ENCODE measurements at regions not wholly inside any gene's neighbourhood (a gene's known extent, or its start where the extent isn't known, plus 50 kb on each side); places are given as distances from the start of the nearest gene placed in this dataset.

DNA sequence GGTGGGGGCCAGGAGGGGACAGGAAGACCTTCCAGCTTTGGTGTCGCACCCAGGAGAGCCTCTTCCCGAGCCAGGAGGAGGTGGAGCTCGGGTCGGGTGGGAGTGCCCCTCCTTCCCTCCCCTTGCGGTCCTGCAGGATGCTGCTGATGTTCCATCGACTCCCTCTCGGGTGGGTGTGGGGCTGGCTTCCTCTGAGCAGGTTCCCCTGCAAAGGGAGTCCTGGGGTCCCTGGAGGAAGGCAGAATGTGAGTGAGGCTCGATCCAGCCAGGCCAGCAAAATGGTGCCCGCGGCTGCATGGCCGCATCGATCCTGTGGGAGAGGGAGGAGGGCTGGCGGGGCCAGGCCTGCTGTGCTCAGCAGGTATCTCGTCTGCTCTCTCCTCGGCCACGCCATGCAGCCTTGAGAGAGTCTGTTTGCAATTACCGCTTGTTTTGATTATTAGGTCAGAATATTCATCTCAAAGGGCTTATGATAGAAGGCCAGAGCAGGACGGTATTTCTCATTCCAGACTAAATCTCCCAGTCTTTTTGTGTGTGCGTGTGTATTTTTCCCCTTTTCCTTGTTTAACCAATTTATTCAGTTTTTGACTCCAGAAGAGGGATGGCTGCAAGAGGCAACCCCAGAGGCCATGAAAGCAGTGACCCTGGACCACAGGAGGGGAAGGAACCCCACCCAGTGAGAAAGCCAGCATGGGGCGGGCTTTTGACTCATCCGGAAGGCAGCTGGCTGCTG is 137.3 kb upstream of the ZMIZ1 start:
- Histone ChIP-seq H3K27me3 (no peaks in the 10 kb centered on the region), H3K4me3 (no peak overlapping the region), H3K9me3 (no peaks in the 10 kb centered on the region), H3K36me3 (no peaks in the 10 kb centered on the region)
- peak; percentile 90 for DNase-seq

DNA sequence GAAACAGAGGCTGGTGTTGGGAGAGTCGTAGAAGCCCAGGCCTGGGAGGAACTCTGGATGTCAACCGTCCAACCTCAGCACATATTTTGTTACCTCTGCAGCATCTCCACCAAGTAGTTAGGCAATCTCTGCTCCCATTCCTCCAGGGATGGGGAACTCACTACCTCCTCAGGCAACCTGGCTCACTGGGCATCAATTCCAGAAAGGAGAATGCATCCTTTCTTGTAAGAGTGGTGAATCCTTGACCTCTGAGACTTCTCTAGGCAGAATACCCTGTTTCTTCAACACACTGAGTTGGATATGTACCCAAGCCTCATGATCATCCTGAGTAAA is 136.7 kb upstream of the ZMIZ1 start:
- Histone ChIP-seq H3K9me3 (no peaks in the 10 kb centered on the region), H3K27me3 (no peaks in the 10 kb centered on the region), H3K4me3 (no peak overlapping the region), H3K36me3 (no peaks in the 10 kb centered on the region)
- DNase-seq, result no peak

DNA sequence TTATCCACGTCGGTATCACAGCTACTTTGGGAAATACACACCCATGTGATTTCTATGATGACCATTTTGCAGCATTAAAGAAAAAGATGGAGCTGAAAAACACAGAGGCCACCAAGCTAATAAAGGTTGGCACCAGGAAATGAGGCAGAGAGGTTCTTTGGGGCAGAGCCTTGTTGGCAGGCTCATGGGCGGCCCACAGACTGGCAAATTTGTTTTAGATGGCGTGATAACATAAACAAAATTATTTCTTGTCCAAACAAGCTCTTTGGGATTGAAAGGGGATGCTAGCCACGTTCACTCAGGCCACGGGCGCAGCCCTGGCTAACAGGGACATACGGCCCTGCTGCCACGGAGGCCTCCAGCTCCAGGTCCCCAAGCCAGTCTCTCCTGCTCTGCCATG is 135.9 kb upstream of the ZMIZ1 start:
- H3K9me3 ChIP-seq, result no peaks in the 10 kb centered on the region
- no peaks in the 10 kb centered on the region for H3K36me3 ChIP-seq
- no peak overlapping the region for H3K4me3 ChIP-seq
- H3K27me3 ChIP-seq, result no peaks in the 10 kb centered on the region
- peak; percentile 58 for DNase-seq

DNA sequence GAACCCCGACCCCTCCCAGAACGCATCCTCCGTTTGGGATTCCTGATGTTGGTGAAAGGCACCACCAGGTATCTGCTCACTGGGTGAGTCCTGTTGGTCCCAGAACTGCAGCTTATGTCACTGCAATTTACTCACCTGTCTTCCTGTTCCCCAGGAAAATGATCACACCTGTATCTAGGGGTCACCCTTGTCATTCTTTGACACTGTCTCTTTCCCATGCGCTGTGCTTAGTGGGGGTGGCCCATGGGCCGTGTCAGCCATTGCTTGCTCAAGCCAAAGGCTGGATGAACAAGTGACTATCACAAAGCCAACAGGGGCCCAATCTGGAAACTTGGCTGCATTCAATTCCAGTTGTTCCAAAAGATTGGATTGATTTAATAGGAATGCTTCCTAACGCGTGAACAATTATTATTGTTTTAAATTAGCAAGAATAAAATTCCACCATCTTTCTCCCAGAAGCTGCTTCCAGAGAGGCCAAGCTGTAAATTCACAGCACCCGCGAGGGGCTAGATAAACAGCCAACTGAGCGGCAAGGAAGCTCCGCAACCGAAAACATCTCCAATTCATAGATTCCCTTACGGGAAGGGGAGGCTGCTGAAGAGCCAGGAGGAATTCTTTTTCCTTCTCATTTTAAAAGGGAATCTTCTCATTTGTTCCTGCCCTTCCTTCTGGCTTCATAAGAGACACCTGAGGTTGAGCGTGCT is 134.8 kb upstream of the ZMIZ1 start:
- Histone ChIP-seq H3K36me3 (no peaks in the 10 kb centered on the region), H3K9me3 (no peaks in the 10 kb centered on the region), H3K27me3 (no peaks in the 10 kb centered on the region), H3K4me3 (no peak overlapping the region)
- no peak for DNase-seq

DNA sequence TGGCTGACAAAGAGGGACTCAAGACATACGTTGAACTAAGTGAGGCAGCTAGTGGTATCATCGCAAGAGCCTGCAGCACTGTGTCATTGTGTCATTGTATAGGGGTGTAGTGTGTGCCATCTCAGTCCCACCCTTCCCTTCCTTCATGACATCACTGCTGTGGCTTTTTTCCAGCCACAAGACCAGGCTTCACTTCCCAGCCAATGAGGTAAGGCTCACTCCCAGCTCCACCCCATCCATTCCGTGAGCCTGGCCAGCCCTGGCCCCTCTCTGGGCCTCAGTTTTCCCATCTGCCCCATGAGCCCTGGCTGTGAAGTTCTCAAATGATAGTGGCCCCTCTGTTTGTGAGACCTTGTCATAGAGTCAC is 134.3 kb upstream of the ZMIZ1 start:
- no peaks in the 10 kb centered on the region for H3K36me3 ChIP-seq
- DNase-seq, result no peak
- no peaks in the 10 kb centered on the region for H3K9me3 ChIP-seq
- no peaks in the 10 kb centered on the region for H3K27me3 ChIP-seq
- no peak overlapping the region for H3K4me3 ChIP-seq

DNA sequence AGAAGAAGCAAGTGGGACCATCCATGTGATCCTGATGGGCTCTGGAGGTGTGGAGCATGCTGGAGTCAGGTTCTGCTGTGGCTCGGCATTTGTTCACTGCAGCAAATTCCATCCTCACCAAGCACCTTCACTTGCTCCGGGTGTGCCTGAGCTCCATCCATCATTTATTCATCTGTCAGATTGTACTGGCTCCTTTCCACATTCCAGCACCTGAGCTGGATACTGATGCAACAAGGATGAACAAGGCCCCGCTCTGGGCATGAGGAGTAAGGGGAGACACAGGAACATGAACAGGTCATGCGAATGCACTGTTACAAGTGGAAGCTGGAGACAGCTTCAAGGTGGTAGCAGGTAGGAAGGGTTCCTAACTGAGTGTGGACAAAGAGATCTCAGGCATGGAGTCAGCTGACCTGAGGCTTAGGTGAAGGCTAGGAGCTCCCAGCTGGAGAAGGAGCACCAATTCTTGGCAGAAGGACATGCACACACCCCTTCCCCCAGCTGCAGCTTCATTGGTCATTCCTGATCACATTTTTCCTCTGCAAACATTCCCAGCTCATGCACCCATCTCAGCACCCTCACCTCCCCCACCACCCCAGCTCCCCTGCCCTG is 133.7 kb upstream of the ZMIZ1 start:
- DNase-seq, result no peak
- Histone ChIP-seq H3K9me3 (no peaks in the 10 kb centered on the region), H3K36me3 (no peaks in the 10 kb centered on the region), H3K4me3 (no peak overlapping the region), H3K27me3 (no peaks in the 10 kb centered on the region)

DNA sequence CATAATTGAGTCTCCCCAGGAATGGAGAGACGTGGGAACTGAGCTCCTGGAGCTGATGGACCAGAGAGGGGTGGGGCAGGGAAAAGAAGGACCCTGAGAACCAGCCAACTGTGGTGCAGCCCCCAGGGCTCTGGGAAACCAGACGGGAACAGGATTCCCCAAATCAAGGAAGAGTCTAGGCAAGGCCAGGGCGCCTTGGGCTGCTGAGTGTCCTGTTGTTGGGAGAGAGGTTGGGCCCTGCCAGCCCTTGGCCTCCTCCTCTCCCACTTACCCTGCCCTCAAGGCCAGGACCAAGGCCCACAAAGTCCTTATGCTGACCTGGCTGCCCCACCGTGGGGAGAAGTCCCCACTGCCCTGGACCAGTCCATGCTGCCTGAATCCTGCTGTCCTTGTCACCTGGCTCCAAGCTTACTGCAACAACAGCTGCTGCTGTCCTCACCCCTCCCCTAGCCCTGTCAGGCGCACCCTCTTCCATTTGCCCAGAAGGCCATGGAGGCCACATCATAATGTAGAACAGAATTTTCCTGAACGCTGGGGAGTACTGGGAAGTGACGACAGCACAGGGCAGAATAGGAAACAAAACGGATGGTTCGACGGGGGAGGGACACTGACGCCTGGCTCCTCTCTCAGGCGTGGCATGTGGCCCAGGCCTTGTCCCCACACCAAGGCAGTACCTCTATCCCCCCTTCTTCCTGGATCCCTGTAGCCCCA is 132.9 kb upstream of the ZMIZ1 start:
- no peaks in the 10 kb centered on the region for H3K27me3 ChIP-seq
- no peak for DNase-seq
- H3K9me3 ChIP-seq, result no peaks in the 10 kb centered on the region
- no peaks in the 10 kb centered on the region for H3K36me3 ChIP-seq
- no peak overlapping the region for H3K4me3 ChIP-seq

DNA sequence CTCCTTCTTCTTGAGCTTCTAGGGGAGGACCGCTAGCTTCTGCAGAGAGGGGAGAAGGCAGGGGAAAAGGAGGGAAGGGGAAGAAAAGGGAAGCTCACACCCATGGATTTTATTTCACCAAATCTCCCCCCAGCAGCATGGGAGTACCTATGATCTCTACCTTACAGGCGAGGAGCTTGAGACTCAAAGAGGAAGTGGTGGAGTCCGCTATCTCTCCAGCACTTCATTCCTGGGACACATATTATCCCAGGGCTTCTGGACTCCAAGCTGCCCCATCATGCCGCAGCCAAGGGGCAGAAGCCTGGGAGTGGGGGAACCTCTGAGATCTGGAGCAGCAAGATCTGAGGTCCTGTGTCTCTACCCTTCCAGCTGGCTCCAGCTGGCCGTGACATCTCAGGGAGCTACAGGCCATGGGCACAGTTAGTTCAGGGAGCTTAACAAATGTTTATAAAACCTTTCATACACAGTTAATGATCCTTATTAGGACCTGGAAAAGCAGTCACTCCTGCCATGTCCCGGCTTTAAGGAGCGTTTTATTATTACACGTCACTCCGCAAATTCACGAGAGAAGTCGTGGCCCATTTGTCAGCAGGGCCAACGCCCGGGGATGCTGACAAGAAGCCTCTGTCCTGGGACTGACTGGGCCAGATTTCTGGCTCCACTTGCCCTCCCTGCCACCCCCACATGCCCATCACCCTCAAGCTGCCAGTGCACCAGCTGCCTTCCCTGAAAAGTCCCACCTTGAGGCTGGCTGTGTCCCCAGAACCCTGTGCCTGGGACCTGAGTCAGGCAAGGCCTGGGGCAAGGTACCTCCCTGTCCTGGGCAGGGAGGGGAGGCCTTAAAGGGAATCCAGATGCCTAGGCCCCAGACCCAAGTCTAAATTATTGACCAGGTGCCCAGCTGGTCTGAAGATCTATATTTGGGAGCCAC is 132.1 kb upstream of the ZMIZ1 start:
- H3K36me3 ChIP-seq, result no peaks in the 10 kb centered on the region
- no peaks in the 10 kb centered on the region for H3K9me3 ChIP-seq
- no peaks in the 10 kb centered on the region for H3K27me3 ChIP-seq
- H3K4me3 ChIP-seq, result no peak overlapping the region
- peak; percentile 40 for DNase-seq

DNA sequence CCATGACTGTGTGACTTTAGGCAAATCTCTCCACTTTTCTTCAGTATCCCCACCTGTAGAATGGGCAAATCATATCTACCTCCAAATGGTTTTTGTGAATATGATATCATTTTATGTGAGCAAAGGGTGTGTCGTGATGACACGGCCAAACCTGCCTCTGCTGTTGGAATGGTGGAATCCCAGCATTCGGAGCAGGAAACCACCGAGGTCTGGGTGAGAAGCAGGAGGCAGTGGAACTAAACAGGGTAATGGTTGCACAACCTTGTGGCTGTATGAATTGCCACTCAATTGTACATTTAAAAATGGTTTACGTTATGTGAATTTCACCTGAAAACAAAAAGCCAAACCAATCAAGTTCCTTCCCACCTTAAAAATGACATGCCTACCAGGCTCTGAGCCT is 131.4 kb upstream of the ZMIZ1 start:
- no peak overlapping the region for H3K4me3 ChIP-seq
- DNase-seq, result no peak
- no peaks in the 10 kb centered on the region for H3K36me3 ChIP-seq
- no peaks in the 10 kb centered on the region for H3K27me3 ChIP-seq
- no peaks in the 10 kb centered on the region for H3K9me3 ChIP-seq

DNA sequence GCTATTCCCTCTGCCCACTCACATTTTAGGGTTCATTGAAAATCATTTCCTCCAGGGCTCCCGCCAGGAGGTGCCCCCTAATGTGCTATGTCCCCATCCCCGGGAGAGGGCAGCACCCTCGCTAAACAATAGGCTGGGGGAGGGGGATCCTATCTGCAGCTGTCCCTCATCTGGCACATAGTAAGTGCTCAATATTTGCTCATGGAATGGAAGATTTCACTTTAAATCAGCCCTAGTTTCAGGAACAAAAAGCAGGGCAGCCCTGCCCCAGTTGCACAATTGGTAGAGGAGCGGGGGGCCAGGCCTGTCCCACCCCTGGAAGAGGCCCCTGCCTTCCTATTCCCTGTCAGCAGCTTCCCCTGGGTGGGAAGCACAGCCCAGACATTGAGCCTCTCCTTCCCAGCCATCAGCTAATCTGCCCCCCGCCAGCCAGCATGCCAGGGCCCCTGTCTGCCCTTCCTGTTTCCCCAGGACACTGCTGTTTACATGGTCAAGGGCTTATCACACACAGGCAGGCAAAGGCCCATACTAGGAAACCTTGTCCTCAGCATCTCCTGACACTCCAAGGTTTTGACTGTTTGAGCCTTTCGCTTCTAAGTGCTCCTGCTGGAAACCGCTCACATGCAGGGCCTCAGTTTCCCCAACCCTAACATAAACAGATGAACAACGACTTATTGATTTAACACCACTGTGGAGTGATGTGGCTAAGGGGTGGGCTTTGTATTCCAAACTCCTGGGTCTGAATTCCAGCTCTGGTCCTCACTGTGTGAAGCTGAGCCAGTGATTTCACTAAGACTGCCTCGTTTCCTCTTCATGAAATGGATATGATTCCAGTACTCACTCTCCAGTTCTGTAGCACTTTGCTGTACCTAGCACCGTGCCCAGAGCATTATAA is 130.7 kb upstream of the ZMIZ1 start:
- no peak for DNase-seq
- H3K36me3 ChIP-seq, result no peaks in the 10 kb centered on the region
- no peaks in the 10 kb centered on the region; the same call in 1 of the 2 replicates for H3K9me3 ChIP-seq
- no peaks in the 10 kb centered on the region for H3K27me3 ChIP-seq
- no peak overlapping the region for H3K4me3 ChIP-seq

DNA sequence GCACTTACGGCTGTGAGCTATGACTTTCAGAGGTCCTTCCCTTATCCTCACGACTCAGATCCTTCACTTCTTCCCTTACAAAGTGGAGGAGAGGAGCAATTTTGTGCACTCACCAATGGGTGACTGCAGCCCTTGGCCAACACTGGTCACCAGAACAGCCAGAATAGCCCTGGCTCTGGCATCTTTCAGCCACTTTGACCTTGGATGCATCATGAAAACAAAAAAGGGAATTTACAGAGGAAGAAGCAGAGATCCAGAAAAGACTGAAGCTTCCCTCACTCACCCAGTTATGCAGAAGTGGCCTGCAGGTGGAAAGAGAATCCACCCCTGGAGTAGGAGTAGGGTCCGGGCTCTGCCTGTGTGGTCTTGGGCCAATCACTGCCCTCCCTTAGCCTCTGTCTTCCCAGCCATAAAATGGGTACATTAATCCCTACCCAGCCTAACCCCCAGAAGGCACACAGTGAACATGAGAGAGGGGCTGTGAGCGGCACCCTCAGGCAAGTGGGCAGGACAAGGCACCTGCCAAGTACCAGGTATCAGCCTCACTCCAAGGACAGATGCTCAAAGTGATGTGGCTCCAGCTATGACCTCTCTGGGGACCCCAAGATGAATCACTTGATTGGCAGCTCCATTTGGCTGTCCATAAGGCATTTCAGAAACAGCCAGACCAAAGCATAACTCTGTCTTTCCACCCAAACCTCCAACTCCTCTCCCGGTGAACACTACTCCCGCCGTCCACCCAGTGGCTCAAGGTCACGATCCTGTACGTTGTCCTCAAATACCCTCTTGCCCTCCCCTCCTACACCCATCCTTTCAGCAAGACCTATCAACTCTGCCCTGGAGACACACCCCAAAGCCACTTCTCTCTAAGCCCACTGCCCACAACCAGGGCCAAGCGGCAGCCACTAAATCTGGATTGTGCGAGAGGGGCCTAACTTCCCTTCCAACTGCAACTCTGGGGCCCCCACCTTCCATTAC is 129.8 kb upstream of the ZMIZ1 start:
- Histone ChIP-seq H3K9me3 (no peaks in the 10 kb centered on the region; the same call in 1 of the 2 replicates), H3K36me3 (no peaks in the 10 kb centered on the region), H3K27me3 (no peaks in the 10 kb centered on the region), H3K4me3 (no peak overlapping the region)
- DNase-seq, result no peak

DNA sequence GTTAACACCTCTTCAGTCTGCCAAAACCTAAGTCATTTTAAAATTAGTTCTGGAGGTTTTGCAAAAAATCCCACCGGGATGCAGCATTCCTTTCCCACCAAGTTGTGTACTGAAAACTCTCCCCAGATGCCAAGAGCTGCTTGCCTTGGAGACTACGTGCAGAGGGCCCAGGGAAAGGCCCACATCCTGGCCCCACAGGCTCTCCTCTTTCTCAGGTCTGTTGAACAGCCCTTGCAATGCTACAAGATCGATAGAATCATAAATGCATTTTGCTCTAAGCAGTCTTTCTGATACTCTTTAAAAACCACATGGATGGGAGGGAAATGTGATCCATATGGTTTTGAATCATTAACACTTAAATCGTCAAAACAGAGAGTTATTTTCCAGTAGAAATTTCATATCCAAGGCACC is 126.7 kb upstream of the ZMIZ1 start:
- H3K36me3 ChIP-seq, result no peaks in the 10 kb centered on the region
- DNase-seq, result no peak
- H3K9me3 ChIP-seq, result no peaks in the 10 kb centered on the region; the same call in 1 of the 2 replicates
- H3K4me3 ChIP-seq, result no peak overlapping the region
- no peaks in the 10 kb centered on the region for H3K27me3 ChIP-seq

DNA sequence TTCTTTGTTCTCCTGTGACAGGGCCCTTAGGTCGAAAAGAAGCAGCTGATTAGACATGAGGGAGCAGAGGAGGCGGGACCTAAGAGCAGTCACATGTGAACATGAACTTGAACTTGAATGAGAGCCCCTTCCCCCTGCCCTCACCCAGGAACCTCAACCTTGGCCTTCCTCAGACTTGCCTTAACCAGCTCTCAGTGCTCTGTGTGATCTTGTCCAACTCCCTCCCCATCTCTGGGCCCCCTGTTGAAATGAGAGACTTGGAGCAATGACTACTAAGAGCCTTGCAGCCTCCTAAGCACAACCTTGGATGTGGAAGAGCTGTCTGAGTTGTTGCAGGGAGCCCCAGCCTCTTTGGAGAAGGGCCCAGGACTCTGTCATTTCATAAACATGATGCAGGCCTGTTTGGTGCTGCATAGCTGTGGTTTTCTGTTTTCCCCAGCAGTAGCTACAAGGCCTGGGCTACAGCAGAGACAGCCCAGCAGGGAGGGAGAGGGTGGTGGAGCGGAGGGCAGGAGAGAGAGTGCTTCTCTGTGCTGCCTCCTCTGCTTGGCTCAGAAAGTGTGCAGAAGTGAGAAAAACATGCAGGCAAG is 123.9 kb upstream of the ZMIZ1 start:
- DNase-seq, result peak; percentile 93
- H3K4me3 ChIP-seq, result no peak overlapping the region
- H3K36me3 ChIP-seq, result no peaks in the 10 kb centered on the region
- H3K27me3 ChIP-seq, result no peaks in the 10 kb centered on the region
- H3K9me3 ChIP-seq, result no peaks in the 10 kb centered on the region; the same call in 1 of the 2 replicates

DNA sequence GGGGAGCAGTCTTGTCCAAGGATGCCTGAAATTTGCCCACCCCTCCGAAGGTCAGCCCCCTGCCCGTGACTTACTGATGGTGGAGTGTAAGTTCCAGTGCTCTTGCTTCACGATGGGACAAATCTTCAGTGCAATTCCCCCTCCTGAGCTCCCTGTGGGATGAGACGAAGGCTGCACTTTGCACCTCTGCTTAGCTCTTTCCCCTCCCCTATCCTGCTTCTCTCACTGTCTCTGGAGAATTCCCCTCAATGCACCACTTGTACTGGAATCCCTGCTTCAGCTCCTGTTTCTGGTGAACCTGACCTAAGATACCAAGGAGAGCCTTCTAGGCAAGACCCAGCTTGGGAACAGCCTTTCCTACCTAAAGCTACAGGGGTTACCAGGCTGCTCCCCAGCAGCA is 122.9 kb upstream of the ZMIZ1 start:
- DNase-seq, result no peak
- Histone ChIP-seq H3K27me3 (no peaks in the 10 kb centered on the region), H3K36me3 (no peaks in the 10 kb centered on the region), H3K9me3 (no peaks in the 10 kb centered on the region; the same call in 1 of the 2 replicates), H3K4me3 (no peak overlapping the region)
